Stomach (tissue), 4 donors: ENCODE measurements at regions not wholly inside any gene's neighbourhood (a gene's known extent, or its start where the extent isn't known, plus 50 kb on each side); places are given as distances from the start of the nearest gene placed in this dataset.

ENCODE experiments used
- CTCF ChIP-seq, 7 experiments: fragments of 450-650 bp in 4 of 7; fragments of 200-600 bp in 3 of 7; sonication (generic) in 3 of 7; IDR thresholded peaks; one replicate each; pipeline ENCODE4 v1.5.1; 2016 to 2019; ENCODE audit warnings: antibody characterized with exemption in 7 of 7, control low read depth in 2 of 7, mild to moderate bottlenecking in 1 of 7
- POLR2A ChIP-seq, 4 donors: fragments of 450-650 bp; IDR thresholded peaks; one replicate each; pipeline ENCODE4 v1.6.1; 2016; ENCODE audit warnings: antibody characterized with exemption in 4 of 4, control low read depth in 2 of 4, mild to moderate bottlenecking in 1 of 4, moderate library complexity in 1 of 4
- POLR2AphosphoS5 ChIP-seq, 3 donors: sonication (generic); formaldehyde crosslinking; IDR thresholded peaks; one replicate each; pipeline ENCODE4 v1.6.1; 2016; ENCODE audit warnings: antibody characterized with exemption in 3 of 3

DNA sequence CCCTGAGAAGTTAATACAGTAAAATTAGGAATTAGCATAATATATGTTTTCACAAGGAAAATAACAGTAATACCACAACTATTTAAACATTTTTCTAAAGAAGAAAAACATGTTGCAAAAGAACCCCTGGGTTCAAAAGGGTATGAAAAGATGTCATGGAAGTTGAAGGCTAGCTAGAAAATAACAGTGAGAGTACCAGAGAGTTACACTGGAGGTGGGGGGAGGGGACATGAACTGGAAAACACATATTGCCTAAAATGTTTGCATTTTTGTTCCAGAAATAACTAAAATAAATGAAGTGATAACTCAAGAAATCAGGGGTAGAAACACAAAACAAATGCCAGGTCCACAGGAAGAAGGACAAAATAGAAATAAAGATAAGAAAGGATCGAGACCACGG, 336.6 kb upstream of the MAD2L1 start:
- TF ChIP-seq CTCF (IDR thresholded peaks at IDR 0.05) (no peak), POLR2AphosphoS5 (IDR thresholded peaks at IDR 0.05) (no peak), POLR2A (IDR thresholded peaks at IDR 0.05) (no peak)
